ENCODE measurements at regions not wholly inside any gene's neighbourhood (a gene's known extent, or its start where the extent isn't known, plus 50 kb on each side); places are given as distances from the start of the nearest gene placed in this dataset.

- TF ChIP-seq ZNF398 (tag by site-specific recombination; IDR thresholded peaks at IDR 0.05) (no peak), ZNF530 (tag by site-specific recombination; IDR thresholded peaks at IDR 0.05; ENCODE audit: low read depth) (no peak), ZNF311 (tag by site-specific recombination; IDR thresholded peaks at IDR 0.05; ENCODE audit: borderline replicate concordance) (no peak), CTCF (tag by site-specific recombination; IDR thresholded peaks at IDR 0.05) (no peak)
These were observed 382.2 kb downstream of the ENC1 start for GRCh38 chr5:74258314-74258665.

Measured in HEK293 (cell line).